PFSK-1 (cell line): ENCODE measurements at regions not wholly inside any gene's neighbourhood (a gene's known extent, or its start where the extent isn't known, plus 50 kb on each side); places are given as distances from the start of the nearest gene placed in this dataset.

Experiments used
- POLR2AphosphoS5 ChIP-seq: IDR thresholded peaks from 2 replicates; pipeline ENCODE4 v1.6.1; 2012; ENCODE audit warnings: low read depth, mild to moderate bottlenecking, control low read depth, low read length, moderate library complexity
- SIN3A ChIP-seq: IDR thresholded peaks from 2 replicates; pipeline ENCODE4 v1.6.1; 2012; ENCODE audit warnings: mild to moderate bottlenecking, low read length, moderate library complexity, borderline replicate concordance; ENCODE audit not compliant: insufficient read depth
- TAF1 ChIP-seq: IDR thresholded peaks from 2 replicates; pipeline ENCODE4 v1.6.1; 2012; ENCODE audit warnings: low read length, control low read depth, borderline replicate concordance; ENCODE audit not compliant: insufficient read depth
- TF ChIP-seq, protein P1 (sequence below), 2 experiments: IDR thresholded peaks; 2 replicates each; pipeline versions ENCODE4 v1.6.1 to v1.8.0; 2011 to 2012; ENCODE audit warnings: low read depth in 2 of 2, low read length in 2 of 2, control low read depth in 1 of 2, inconsistent platforms in 1 of 2, mild to moderate bottlenecking in 1 of 2, moderate library complexity in 1 of 2; ENCODE audit not compliant: insufficient read depth in 1 of 2

DNA sequence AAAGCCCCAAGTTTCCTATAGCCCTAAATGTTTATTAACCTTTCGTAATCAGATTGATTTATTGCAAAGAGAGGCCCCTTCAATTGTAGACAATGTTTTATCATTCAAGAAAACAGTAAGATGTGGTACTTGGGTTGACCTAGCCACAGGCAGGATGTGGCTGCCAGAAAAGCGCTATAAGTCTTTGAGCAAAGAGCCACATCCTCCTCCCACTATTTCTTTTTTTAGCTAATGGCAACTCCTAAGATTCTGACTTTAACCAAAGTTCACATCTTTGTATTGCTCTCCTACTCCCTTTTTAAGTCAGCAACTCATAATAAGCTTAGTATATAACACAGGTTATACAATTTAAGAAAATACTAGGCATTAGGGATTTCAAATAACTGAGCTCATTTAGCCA is 70.7 kb upstream of the PPP3CA start:
- TF ChIP-seq, protein P1, sequence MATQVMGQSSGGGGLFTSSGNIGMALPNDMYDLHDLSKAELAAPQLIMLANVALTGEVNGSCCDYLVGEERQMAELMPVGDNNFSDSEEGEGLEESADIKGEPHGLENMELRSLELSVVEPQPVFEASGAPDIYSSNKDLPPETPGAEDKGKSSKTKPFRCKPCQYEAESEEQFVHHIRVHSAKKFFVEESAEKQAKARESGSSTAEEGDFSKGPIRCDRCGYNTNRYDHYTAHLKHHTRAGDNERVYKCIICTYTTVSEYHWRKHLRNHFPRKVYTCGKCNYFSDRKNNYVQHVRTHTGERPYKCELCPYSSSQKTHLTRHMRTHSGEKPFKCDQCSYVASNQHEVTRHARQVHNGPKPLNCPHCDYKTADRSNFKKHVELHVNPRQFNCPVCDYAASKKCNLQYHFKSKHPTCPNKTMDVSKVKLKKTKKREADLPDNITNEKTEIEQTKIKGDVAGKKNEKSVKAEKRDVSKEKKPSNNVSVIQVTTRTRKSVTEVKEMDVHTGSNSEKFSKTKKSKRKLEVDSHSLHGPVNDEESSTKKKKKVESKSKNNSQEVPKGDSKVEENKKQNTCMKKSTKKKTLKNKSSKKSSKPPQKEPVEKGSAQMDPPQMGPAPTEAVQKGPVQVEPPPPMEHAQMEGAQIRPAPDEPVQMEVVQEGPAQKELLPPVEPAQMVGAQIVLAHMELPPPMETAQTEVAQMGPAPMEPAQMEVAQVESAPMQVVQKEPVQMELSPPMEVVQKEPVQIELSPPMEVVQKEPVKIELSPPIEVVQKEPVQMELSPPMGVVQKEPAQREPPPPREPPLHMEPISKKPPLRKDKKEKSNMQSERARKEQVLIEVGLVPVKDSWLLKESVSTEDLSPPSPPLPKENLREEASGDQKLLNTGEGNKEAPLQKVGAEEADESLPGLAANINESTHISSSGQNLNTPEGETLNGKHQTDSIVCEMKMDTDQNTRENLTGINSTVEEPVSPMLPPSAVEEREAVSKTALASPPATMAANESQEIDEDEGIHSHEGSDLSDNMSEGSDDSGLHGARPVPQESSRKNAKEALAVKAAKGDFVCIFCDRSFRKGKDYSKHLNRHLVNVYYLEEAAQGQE (IDR thresholded peaks at IDR 0.05; ENCODE audit: insufficient read depth in 1 of 2, low read depth in 2 of 2, low read length in 2 of 2) = no peak
- TF ChIP-seq POLR2AphosphoS5 (no peak), TAF1 (no peak), SIN3A (no peak)
